Raji (cell line): ENCODE measurements at regions not wholly inside any gene's neighbourhood (a gene's known extent, or its start where the extent isn't known, plus 50 kb on each side); places are given as distances from the start of the nearest gene placed in this dataset.

Experiments
- POLR2A ChIP-seq: IDR thresholded peaks from 2 replicates; pipeline ENCODE4 v1.6.1; 2011; ENCODE audit warnings: low read depth, low read length, control low read depth; ENCODE audit not compliant: insufficient read depth

- no peak for TF ChIP-seq POLR2A
Observed at GRCh38 chr14:71165121-71166031, 258.1 kb downstream of the PCNX1 start.

GRCh38 chr14:71166180-71166837 lies 259.1 kb downstream of the PCNX1 start:
- TF ChIP-seq POLR2A, result no peak

GRCh38 chr14:71168564-71169427 lies 261.5 kb downstream of the PCNX1 start:
- no peak for TF ChIP-seq POLR2A

DNA sequence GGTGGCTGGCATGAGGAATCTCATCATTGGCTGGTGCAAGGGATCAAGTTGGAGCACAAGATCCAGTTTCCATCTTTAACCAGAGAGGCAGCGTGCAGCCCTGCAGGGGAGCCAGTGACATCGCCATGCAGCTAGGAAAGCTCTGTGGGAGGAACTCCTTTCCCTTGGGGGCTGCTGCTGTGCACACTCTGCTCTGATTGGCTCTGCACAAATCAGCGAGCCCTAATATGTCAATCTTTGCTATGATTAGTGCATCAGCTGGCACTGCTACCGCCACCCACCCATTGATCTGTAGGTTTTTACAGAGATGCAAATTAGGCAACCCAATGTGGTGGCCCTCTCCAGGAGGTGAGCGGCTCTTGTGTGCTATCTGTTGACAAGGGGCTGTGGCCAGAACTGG lies 262.6 kb downstream of the PCNX1 start:
- TF ChIP-seq POLR2A, result no peak

- no peak for TF ChIP-seq POLR2A
Observed at GRCh38 chr14:71175491-71175890, 268.2 kb downstream of the PCNX1 start.

- no peak for TF ChIP-seq POLR2A
Observed at GRCh38 chr14:71179066-71179465, 271.8 kb downstream of the PCNX1 start.

DNA sequence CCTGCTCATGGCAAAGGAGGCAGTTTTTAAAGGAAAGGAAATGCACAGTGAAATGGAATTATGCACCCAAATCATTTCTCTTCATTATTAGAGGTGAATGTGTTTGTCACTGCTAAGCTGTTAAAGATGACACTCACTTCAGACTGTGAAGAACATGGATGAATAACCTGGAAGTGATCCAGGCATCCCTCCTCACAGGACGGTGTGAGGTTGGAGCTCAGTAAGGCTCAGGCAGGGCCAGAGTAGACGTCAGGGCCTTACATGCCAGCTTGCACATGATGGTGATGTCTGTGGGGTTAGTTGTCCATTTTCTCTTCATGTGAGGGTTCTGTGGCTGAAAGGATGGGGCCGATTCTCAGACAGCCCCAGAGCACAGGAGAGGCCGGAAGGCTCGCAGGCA lies 273.1 kb downstream of the PCNX1 start:
- no peak for TF ChIP-seq POLR2A

GRCh38 chr14:71181215-71182003 lies 274.1 kb downstream of the PCNX1 start:
- TF ChIP-seq POLR2A, result no peak

GRCh38 chr14:71183876-71184689 lies 276.8 kb downstream of the PCNX1 start:
- no peak for TF ChIP-seq POLR2A

- no peak for TF ChIP-seq POLR2A
Observed at GRCh38 chr14:71185637-71186036, 278.4 kb downstream of the PCNX1 start.

- TF ChIP-seq POLR2A, result no peak
Observed at GRCh38 chr14:71187633-71188356, 280.5 kb downstream of the PCNX1 start.

- TF ChIP-seq POLR2A, result no peak
Observed at GRCh38 chr14:71190770-71191374, 283.6 kb downstream of the PCNX1 start.

DNA sequence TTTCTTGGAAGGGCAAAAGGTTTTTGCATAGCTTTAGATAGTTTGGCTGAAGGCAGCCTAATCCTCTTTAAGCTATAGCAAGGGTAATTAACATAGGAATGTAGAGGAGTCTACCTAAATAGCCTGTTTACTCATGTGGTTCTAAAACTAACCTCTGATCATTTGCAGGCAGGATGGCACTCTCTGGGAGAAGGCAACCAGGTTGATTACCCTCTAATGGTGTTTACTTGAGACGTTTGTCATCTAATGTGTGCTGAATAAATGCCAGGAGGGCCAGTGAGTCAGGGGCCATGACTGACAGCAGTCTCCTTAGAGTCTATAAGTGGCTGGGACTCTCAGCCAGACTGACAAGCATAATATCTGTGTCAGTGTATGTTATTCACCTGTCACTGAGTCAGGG lies 286.4 kb downstream of the PCNX1 start:
- no peak for TF ChIP-seq POLR2A
